Upper lobe of left lung (tissue), 4 donors: ENCODE measurements at regions not wholly inside any gene's neighbourhood (a gene's known extent, or its start where the extent isn't known, plus 50 kb on each side); places are given as distances from the start of the nearest gene placed in this dataset.

Source experiments
- POLR2A ChIP-seq, 4 donors: fragments of 450-650 bp; IDR thresholded peaks; one replicate each; pipeline ENCODE4 v1.5.1; 2016 to 2017; ENCODE audit warnings: antibody characterized with exemption in 4 of 4, mild to moderate bottlenecking in 2 of 4
- TF ChIP-seq, protein P1 (sequence below), 6 experiments: fragments of 450-650 bp in 4 of 6; fragments of 200-600 bp in 2 of 6; sonication (generic) in 2 of 6; IDR thresholded peaks; one replicate each; pipeline ENCODE4 v1.5.1; 2016 to 2019; ENCODE audit warnings: antibody characterized with exemption in 6 of 6

DNA sequence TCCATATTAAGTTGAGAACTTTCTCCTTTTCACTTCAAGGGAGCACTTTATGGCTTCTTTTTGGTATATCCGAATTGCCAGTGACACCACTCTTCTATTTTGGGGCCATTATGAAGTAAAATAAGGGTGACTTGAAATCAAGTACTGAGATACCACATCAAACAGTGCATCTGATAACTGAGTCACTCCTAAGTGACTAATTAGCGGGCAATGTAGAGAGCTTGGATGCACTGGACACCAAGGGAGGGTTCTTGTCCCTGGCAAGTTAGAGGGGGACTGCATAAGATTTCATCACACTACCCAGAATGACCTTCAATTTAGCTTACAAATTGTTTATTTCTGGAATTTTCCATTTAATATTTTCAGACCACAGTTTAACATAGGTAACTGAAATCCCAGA, 813.9 kb upstream of the CDH10 start:
- no peak for TF ChIP-seq POLR2A (IDR thresholded peaks at IDR 0.05)
- TF ChIP-seq, protein P1, sequence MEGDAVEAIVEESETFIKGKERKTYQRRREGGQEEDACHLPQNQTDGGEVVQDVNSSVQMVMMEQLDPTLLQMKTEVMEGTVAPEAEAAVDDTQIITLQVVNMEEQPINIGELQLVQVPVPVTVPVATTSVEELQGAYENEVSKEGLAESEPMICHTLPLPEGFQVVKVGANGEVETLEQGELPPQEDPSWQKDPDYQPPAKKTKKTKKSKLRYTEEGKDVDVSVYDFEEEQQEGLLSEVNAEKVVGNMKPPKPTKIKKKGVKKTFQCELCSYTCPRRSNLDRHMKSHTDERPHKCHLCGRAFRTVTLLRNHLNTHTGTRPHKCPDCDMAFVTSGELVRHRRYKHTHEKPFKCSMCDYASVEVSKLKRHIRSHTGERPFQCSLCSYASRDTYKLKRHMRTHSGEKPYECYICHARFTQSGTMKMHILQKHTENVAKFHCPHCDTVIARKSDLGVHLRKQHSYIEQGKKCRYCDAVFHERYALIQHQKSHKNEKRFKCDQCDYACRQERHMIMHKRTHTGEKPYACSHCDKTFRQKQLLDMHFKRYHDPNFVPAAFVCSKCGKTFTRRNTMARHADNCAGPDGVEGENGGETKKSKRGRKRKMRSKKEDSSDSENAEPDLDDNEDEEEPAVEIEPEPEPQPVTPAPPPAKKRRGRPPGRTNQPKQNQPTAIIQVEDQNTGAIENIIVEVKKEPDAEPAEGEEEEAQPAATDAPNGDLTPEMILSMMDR (IDR thresholded peaks at IDR 0.05): no peak
